NB4 (cell line): ENCODE measurements at regions not wholly inside any gene's neighbourhood (a gene's known extent, or its start where the extent isn't known, plus 50 kb on each side); places are given as distances from the start of the nearest gene placed in this dataset.

Source experiments
- CTCF ChIP-seq: IDR thresholded peaks from one replicate; pipeline ENCODE4 v1.5.1; 2012; ENCODE audit warnings: low read depth, low read length
- MAX ChIP-seq: IDR thresholded peaks from 2 replicates; pipeline ENCODE4 v1.6.1; 2011; ENCODE audit warnings: low read depth, low read length

DNA sequence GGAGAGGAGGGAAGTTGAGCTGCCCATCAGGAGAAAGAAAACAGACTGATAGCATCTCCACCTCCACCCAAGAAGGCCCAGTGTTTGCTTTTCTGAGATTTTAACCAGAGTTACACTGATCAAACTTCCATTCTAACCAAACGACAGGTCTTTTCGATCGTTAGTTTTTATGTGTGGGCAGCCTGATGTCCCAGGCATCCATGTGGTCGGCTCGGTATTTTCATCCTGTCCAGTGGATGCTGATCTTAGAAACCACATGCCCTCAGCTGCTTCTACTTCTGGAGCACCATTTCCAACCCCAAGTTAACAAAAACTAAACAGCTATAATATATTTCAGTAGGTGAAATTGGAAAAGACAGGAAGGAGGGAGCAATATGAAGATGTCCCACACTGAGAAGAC is 536.8 kb upstream of the JAG1 start:
- TF ChIP-seq MAX, result no peak
- TF ChIP-seq CTCF, result no peak
